DOHH2 (cell line): ENCODE measurements at regions not wholly inside any gene's neighbourhood (a gene's known extent, or its start where the extent isn't known, plus 50 kb on each side); places are given as distances from the start of the nearest gene placed in this dataset.

Experiments used
- H3F3A ChIP-seq: fragments of 200-600 bp; sonication (generic), shearing (Covaris generic); 2 replicates; pipeline ENCODE4 v1.6.0; 2016; ENCODE audit warnings: antibody characterized with exemption, mild to moderate bottlenecking; ENCODE audit not compliant: control insufficient read depth, insufficient read depth
- H3K27ac ChIP-seq: fragments of 200-600 bp; sonication (generic); 2 replicates; pipeline ENCODE4 v1.5.1; 2014; ENCODE audit warnings: low read depth, mild to moderate bottlenecking, low read length, moderate library complexity
- H3K27me3 ChIP-seq: fragments of 200-600 bp; sonication (generic); 2 replicates; pipeline ENCODE4 v1.6.1; 2014; ENCODE audit warnings: mild to moderate bottlenecking, low read length, mixed read lengths; ENCODE audit not compliant: control insufficient read depth
- H3K36me3 ChIP-seq: fragments of 200-600 bp; sonication (generic); 2 replicates; pipeline ENCODE4 v1.6.1; 2014; ENCODE audit warnings: mild to moderate bottlenecking, low read length, moderate library complexity, mixed read lengths; ENCODE audit not compliant: control insufficient read depth
- H3K4me1 ChIP-seq: fragments of 200-600 bp; sonication (generic); 2 replicates; pipeline ENCODE4 v1.6.1; 2014; ENCODE audit warnings: mild to moderate bottlenecking, low read length, mixed read lengths; ENCODE audit not compliant: control insufficient read depth
- H3K4me2 ChIP-seq: fragments of 200-600 bp; sonication (generic); 2 replicates; pipeline ENCODE4 v1.6.0; 2014; ENCODE audit warnings: mild to moderate bottlenecking, low read length, moderate library complexity
- H3K4me3 ChIP-seq: fragments of 200-600 bp; sonication (generic); 2 replicates; pipeline ENCODE4 v1.5.1; 2014; ENCODE audit warnings: mild to moderate bottlenecking, low read length, mixed read lengths
- H3K79me2 ChIP-seq: fragments of 200-600 bp; sonication (generic); 2 replicates; pipeline ENCODE4 v1.6.1; 2014; ENCODE audit warnings: mild to moderate bottlenecking, low read length, mixed read lengths; ENCODE audit not compliant: control insufficient read depth
- H3K9me2 ChIP-seq: fragments of 200-600 bp; sonication (generic); replicated peaks from 2 replicates; pipeline ENCODE4 v1.6.1; 2014; ENCODE audit warnings: mild to moderate bottlenecking, low read length, mixed read lengths; ENCODE audit not compliant: control insufficient read depth
- H3K9me3 ChIP-seq: fragments of 200-600 bp; sonication (generic); 2 replicates; pipeline ENCODE4 v1.6.1; 2014; ENCODE audit warnings: antibody characterized with exemption, low read length, mixed read lengths; ENCODE audit not compliant: control insufficient read depth, insufficient read depth
- H4K20me1 ChIP-seq: fragments of 200-600 bp; sonication (generic); 2 replicates; pipeline ENCODE4 v1.6.0; 2014; ENCODE audit warnings: low read depth, mild to moderate bottlenecking, antibody characterized with exemption, low read length, moderate library complexity; ENCODE audit not compliant: control insufficient read depth, insufficient read depth
- CTCF ChIP-seq: fragments of 200-600 bp; sonication (generic); IDR thresholded peaks from one replicate; pipeline ENCODE4 v1.5.1; 2014; ENCODE audit warnings: antibody characterized with exemption, mild to moderate bottlenecking, low read depth, low read length; ENCODE audit not compliant: poor library complexity, severe bottlenecking
- EZH2phosphoT487 ChIP-seq: fragments of 200-600 bp; sonication (generic); IDR thresholded peaks from 2 replicates; pipeline ENCODE4 v1.6.1; 2017; ENCODE audit warnings: borderline replicate concordance, mild to moderate bottlenecking, antibody characterized with exemption, low read length, moderate library complexity, mixed read lengths

- no peak overlapping the region for H3K4me2 ChIP-seq
- H3K9me2 ChIP-seq: no peaks in the 10 kb centered on the region
- H3F3A ChIP-seq: no peaks in the 10 kb centered on the region
- H4K20me1 ChIP-seq: no peaks in the 10 kb centered on the region
- H3K79me2 ChIP-seq: no peaks in the 10 kb centered on the region
- no peaks in the 10 kb centered on the region for H3K9me3 ChIP-seq
- H3K36me3 ChIP-seq: no peaks in the 10 kb centered on the region
- no peak overlapping the region for H3K27ac ChIP-seq
- H3K4me1 ChIP-seq: no peaks in the 10 kb centered on the region
- H3K27me3 ChIP-seq: no peaks in the 10 kb centered on the region
- no peak overlapping the region for H3K4me3 ChIP-seq
- TF ChIP-seq CTCF (peak; percentile 73), EZH2phosphoT487 (no peak)
These were observed 143.7 kb upstream of the DCN start for GRCh38 chr12:91326058-91327027.

- no peaks in the 10 kb centered on the region for H3K27me3 ChIP-seq
These were observed 138.4 kb upstream of the DCN start for GRCh38 chr12:91320999-91321398.

GRCh38 chr12:91319071-91319760, 136.6 kb upstream of the DCN start:
- Histone ChIP-seq H3K79me2 (no peaks in the 10 kb centered on the region), H3K27ac (no peak overlapping the region), H3K4me3 (no peak overlapping the region), H3K36me3 (no peaks in the 10 kb centered on the region), H3K9me2 (no peaks in the 10 kb centered on the region), H3K4me1 (no peaks in the 10 kb centered on the region), H3K27me3 (no peaks in the 10 kb centered on the region), H4K20me1 (no peaks in the 10 kb centered on the region), H3F3A (no peaks in the 10 kb centered on the region), H3K4me2 (no peak overlapping the region), H3K9me3 (no peaks in the 10 kb centered on the region)
- TF ChIP-seq CTCF: no peak
- TF ChIP-seq EZH2phosphoT487: no peak

More at GRCh38 chr12:91320999-91321398, 138.4 kb upstream of the DCN start:
- no peaks in the 10 kb centered on the region for H3K79me2 ChIP-seq
- H3K4me3 ChIP-seq: no peak overlapping the region
- no peaks in the 10 kb centered on the region for H3K4me1 ChIP-seq
- no peaks in the 10 kb centered on the region for H4K20me1 ChIP-seq
- no peaks in the 10 kb centered on the region for H3K9me3 ChIP-seq
- H3K27ac ChIP-seq: no peak overlapping the region
- no peaks in the 10 kb centered on the region for H3F3A ChIP-seq
- no peaks in the 10 kb centered on the region for H3K9me2 ChIP-seq
- no peak for TF ChIP-seq EZH2phosphoT487
- TF ChIP-seq CTCF: no peak
- H3K36me3 ChIP-seq: no peaks in the 10 kb centered on the region
- no peak overlapping the region for H3K4me2 ChIP-seq
